ENCODE measurements at regions not wholly inside any gene's neighbourhood (a gene's known extent, or its start where the extent isn't known, plus 50 kb on each side); places are given as distances from the start of the nearest gene placed in this dataset.

GRCh38 chr5:8611067-8611466 lies 742.1 kb downstream of the MTRR start:
- TF ChIP-seq ZNF70 (CRISPR knock-in tag; IDR thresholded peaks at IDR 0.05) (no peak), ZC3H10 (CRISPR knock-in tag; IDR thresholded peaks at IDR 0.05) (no peak), ZNF8 (CRISPR knock-in tag; IDR thresholded peaks at IDR 0.05) (no peak), TSHZ2 (CRISPR knock-in tag; IDR thresholded peaks at IDR 0.05) (no peak), CSDC2 (CRISPR knock-in tag; IDR thresholded peaks at IDR 0.05) (no peak), ZFP30 (CRISPR knock-in tag; IDR thresholded peaks at IDR 0.05) (no peak), SNAI2 (CRISPR knock-in tag; IDR thresholded peaks at IDR 0.05) (no peak), POU6F1 (CRISPR knock-in tag; IDR thresholded peaks at IDR 0.05; ENCODE audit: borderline replicate concordance, low read depth) (no peak), PPARA (CRISPR knock-in tag; IDR thresholded peaks at IDR 0.05; ENCODE audit: borderline replicate concordance) (no peak), ZFP3 (CRISPR knock-in tag; IDR thresholded peaks at IDR 0.05) (no peak), CREB5 (CRISPR knock-in tag; IDR thresholded peaks at IDR 0.05; ENCODE audit: low read depth) (no peak)

Data from SK-N-SH treated with all-trans-retinoic acid at 6 μM for 48 hours (cell line).